GM11168 (cell line): ENCODE measurements at regions not wholly inside any gene's neighbourhood (a gene's known extent, or its start where the extent isn't known, plus 50 kb on each side); places are given as distances from the start of the nearest gene placed in this dataset.

ENCODE experiments used
- in situ Hi-C: fragments of 300-500 bp; cut with MboI; formaldehyde crosslinking; loops from one replicate; pipeline ENCODE4 v1.12.0; 2022; ENCODE audit warnings: low sequenced_read_pairs; ENCODE audit not compliant: unreplicated experiment

DNA sequence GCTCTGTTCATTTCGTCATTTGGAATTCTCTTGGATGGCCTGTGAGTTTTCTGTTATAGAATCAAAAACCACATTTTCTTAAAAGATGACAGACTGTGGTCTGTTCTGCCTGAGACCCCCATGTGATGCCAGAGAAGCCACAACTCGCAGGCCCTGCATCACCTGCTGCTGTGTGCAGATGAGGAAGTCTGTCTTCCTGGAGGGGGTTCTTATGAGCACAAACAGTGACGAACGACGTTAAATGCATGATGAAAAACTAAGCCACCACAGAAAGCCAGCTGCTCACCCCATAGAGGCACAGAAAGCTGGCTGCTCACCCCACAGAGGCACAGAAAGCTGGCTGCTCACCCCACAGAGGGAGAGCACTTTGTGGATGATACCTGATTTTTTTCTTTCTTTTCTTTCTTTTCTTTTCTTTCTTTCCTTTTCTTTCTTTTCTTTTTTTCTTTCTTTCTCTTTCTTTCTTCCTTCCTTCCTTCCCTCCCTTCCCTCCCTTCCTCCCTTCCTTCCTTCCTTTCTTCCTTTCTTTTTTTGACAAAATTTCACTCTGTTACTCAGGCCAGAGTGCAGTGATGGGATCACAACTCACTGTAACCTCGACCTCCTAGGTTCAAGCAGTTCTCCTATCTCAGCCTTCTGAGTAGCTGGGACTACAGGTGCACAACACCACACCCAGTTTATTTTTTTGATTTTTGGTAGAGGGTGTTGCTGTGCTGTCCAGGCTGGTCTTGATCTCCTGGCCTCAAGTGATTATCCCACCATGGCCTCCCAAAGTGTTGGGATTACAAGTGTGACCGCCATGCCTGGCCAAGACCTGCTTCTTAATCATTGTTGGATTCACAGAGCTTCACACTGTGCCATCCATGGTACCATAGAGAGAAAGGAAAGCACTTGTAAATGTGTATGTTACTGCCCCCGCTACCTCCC, 1191.4 kb downstream of the UQCRFS1 start:
- in situ Hi-C loops = no loop called here

DNA sequence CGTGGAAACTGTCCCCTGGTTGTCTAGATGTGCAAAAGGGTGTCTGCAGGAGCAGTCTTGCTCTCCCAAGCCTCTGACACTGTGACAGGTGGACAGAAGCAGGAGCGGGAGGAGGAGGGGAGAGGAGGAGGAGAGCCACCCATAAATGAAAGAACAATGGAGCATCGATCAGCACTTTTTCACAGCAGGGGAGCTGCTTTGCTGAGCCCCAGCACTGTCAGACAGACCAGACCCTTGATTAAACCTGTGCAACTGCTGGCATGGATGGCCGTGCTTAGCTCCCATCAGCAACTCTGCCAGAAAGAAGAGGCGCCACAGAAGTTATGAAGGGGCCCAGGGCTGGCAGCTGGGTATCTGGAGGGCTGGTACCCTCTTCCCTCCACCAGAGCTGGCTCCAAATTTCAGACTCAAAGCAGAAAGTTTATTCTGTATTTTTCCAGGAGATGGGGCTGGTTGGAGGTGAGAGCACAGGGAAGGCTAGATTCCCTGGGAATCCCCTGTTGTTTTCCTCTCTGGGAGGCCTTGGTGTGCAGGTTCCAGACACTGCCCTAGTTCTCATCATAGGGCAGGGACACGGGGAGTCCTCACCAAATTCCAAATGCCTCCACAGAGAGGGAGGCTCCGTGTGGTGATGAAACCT, 1192.2 kb downstream of the UQCRFS1 start:
- in situ Hi-C loops = no loop called here

DNA sequence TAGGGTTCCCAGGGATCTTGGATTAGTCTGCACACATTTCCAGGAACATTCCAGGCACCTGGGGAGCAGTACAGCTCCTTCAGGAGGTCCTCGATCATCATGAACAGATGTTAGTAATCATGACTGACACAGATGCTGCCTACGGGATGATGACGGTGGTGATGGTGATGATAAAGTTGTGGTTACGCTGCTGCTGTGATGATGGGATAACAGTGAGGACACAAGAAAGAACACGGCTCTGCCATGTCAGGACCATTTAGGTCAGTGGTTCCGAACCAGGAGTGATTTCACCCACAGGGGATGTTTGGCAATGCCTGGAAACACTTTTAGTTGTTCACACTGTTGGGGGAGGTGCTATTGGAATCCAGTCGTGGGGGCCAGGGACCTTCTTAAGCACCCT, 1193.0 kb downstream of the UQCRFS1 start:
- in situ Hi-C loops = no loop called here

DNA sequence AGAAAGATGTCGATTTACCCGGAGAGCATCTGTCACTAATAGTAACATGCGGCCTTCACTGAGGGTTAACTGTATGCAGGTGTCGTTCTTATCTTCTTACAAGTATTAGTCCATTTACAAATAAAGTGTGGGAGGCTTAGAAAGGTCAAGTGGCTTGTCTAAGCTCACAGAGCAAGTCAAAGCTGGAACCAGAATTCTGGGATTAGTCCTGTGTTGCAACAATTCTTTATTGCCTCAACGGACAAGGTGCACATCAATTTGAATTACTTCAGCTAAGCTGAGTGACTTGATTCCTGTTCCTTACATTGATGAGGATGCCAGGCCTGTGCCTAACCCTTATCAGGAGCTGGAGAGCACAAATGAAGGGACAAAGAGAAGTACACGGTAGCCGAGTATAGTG, 1193.6 kb downstream of the UQCRFS1 start:
- in situ Hi-C loops = no loop called here

DNA sequence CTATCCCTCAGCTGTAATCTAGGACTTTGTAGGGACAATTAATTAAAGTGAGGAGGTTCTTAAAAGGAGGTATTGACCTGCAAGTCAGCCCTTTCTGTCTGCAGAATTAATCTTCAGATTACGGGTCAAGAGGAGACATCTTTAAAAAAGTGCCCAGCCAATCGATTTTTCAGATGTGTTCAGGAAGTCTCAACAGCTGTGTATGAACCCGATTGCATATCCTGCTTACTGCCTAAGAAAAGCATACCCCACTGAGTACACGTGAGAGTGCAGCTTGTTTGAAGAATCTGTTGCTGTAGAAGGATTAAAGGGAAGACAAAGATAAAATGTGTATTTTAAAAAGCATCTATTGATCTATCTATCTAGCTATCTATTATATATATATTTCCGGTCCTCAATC, 1194.5 kb downstream of the UQCRFS1 start:
- in situ Hi-C loops = no loop called here

DNA sequence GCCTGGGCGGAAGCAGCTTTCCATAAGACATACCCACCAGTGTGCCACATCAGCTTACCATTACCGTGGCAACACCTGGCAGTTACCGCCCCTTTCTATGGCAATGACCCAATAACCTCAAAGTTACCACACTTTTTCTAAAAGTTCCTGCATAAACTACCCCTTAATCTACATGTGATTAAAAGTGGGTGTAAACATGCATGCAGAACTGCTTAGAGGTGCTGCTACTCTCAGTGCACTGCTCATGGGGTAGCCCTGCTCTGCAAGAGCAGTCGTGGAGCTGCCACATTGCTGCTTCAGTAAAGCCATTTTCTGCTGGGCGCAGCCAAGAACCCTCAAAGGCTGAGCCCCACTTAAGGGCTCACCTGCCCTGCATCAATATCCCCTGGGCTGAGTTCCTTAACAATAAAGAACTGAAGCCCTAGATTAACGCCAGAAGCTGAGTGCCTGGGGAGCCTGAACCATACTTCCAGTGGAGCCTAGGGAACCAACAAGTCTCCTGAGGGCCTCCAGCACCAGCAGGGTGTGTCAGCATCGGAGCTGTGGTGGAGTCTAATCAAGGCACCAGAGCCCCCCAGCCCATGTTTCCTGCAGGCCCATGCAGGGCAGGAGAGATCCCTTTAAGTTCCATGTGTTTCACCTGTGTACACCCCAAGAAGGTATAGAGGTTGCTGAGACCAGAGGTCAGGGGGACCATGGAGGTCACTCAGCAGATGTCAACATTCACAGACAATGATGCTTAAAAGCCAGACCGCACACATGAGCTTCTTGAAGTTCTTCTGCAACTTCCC, 1198.1 kb downstream of the UQCRFS1 start:
- in situ Hi-C loops = no loop called here

DNA sequence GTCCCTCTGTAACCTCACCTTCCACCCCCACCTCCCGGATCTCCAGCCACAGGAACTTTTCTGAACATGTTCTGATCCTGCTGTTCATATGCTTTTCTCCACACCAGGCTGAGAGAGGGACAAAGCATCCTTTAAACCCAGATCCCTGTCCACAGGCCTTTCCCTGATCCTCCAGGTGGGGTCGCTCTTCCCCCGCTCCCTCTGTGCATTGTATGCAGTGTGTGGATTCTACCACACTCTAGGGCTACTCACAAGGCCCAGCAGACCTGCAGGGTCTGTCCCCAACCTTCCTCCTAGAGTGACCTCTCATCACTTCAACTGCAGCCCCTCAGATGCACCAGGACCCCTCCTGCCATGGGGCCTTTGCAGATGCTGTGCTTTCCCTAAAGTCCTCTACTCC, 1200.6 kb downstream of the UQCRFS1 start:
- in situ Hi-C loops = no loop called here

DNA sequence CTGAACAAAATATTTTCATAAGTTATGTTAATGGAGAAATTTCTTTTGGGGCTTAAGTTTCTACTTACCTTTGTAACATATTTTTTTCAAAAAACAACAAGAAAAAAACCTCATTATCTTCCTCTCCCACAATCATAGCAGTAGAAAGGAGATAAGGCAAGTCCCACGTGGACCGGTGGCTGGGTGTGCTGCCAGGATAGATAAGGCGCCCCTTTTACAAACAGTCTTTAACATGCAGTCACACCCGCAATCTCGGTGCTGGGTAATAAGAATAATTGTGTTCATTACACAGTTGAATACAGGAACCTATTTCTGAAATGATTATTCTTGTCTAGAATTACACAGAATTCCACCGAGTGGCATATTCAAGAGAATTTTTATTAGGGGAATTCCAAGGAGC, 1202.3 kb downstream of the UQCRFS1 start:
- in situ Hi-C loops = no loop called here

DNA sequence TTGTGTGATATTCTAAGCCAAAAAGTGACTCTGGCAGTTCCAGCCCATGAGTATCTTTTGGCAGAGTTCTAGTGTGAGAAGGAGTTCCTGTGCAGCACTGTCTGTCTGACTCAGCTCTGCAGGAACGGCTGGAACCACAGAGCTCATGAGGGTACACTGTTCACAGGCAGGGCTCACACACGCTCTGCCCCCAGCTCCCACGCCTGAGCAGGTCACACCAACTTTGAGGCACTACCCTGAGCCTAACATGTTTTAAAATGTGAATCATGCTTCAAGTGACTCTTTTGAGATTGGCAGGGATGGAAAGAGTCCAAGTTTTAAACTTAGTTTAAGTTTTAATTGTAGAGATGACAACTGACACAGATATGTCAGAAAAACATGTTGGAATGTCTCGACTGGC, 1203.3 kb downstream of the UQCRFS1 start:
- in situ Hi-C loops = no loop called here

DNA sequence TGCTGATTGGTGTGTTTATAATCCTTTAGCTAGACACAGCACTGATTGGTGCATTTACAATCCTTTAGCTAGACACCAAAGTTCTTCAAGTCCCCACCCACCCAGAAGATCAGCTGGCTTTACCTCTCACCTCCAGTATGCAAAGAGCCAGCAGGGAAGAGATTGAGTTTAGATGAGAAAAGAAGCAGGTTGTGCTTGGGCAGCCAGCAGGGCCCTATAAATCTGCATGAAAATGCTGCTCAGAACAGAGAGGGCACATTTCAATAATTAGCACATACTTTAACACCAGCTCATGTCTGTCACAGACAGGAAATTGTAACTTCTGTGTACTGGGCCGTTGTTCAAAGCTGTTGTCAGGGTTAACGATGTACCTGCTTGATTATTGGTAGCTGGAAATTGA, 1204.3 kb downstream of the UQCRFS1 start:
- in situ Hi-C loops = no loop called here

DNA sequence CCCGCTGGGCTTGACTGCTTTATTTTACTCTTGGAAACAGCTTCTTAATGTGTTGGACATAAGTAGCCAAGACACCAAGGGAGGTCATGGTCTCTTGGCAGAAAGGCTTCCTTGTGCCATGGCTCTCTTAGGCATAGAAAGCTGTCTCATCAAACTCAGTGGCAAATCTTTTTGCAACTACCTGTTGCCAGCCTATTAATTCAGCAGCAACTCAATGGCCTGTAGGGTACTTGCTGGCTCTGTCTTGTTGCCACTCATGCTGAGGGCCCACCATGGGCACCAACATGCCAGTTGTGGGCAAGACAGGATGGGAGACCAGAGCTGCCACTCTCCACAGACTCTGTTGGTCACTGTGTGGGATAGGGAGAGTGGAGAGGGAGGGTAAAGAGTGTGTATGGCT, 1209.4 kb downstream of the UQCRFS1 start:
- in situ Hi-C loops = no loop called here

DNA sequence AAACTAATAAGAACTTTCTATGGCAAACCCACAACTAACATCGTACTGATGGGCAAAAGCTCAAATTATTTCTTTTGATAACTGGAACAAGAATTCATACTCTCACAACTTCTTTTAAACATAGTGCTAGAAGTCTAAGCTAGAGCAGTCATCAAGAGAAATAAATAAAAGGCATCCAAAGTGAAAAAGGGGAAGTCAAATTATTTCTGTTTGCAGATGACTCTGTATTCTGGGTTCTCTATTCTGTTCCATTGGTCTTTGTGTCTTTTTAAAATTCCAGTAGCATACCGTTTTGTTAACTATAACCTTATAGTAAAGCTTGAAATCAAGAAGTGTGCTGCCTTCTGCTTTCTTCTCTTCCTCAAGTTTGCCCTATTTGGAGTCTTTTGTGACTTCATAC, 1215.9 kb downstream of the UQCRFS1 start:
- in situ Hi-C loops = no loop called here

DNA sequence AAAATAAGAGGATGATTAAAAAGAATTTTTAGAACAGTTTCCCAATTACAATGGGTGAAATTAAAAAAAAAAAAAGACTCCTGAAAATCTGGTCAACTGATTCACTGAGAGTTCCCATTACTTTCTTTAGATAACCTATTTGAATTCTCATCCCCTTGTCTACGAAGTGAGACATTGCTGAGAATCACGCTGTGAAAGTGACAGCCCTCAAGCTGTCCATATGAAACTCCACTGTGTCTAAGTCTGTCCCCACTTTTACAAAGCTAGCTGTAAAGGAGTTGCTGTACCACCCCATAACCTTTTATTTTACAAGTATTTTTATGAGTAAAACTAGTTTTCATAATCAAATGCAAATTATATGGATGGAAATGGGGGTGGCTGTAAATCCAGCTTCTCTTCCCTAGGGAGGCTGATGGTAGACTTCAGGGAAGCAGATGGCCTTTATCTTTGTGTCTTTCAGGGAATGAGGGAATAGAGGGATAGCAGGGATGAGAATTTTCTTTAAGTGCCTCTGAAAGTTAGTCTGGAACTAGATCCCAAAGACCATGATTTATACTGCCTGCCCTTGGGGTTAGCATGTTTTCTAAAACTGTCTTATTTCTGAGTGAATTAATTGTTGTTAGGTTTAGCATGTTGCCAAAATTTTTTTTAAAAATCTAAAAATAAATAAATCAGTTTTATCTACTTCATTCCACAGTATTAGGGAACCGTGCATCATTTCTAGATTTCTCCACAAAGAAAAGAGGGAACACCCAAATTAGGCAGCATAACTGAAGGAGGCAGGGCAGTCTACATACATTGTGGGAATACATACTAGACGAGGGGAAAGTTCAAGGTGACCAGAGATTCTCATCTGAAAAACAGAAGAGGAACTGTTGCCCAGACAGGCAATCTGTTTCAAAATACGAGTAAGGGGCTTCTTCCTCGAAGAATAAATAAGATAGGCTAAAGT, 1219.1 kb downstream of the UQCRFS1 start:
- in situ Hi-C loops = no loop called here

DNA sequence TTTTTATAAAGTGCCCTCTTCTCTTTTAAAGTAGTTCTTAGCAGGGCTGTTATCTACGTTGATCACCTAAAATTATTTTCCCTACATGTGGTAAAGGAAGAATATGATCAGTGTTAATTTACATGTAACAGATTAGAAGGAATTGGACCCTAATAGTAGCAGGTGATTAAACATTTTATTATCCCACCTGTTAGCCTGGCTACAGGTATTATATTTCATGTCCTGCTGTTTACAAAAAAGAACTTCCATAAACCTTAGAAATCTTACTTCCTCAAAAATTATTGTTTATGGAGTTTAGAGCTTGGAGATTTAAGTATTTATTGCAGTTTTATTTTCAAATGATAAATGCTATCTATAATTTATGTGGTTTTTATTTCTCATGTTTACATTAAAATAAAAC, 1226.7 kb downstream of the UQCRFS1 start:
- in situ Hi-C loops = no loop called here

DNA sequence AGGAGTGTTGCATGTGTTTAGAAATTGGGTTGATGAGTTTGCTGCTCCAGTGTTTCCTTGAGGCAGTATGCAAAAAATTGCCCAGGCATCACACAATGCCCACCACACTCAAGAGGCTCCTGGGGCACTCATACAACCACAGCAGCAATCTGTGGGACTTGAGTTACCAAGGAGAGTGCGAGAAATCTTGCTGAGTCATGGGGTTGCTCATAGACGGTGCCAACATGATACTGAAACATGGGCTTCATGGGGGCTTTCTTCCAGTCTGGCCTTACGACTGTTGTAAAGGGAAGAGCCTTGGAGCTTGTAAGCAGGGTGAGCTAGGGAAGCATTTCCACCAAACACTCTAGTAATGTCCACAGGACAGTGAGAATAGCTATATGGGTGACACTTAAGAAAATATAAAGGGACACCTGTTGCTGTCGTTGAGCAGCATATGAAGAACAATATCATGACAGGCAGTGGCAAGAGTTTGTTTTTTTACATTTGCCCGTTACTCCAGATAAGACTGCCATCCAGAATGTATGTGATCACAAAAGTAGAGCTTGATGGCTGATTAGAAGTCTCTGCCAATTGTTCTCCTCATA, 1237.4 kb downstream of the UQCRFS1 start:
- in situ Hi-C loops = no loop called here

DNA sequence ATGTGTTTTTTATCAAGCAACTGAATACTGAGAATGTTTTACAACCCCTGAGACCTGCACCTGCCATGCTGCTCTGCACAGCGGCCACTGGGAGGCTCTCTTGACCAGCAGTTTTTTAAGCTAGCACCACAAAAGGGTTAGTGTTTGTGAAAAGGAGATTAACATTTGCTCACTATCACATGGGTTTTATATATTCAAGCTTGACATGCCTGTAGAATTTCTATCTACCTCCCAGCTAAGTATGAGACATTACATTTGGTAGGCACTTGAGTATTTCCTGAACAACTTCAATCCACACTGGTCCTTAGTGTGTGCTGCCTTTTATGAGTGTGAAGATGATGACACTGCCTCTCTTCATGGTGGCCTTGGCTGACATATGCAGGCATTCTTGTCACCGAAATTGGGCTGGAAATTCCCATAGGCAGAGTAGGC, 1238.9 kb downstream of the UQCRFS1 start:
- in situ Hi-C loops = loop anchor here (25.0 kb wide), 1 partner anchor 738 kb away; no protein-coding TSS in a partner anchor

DNA sequence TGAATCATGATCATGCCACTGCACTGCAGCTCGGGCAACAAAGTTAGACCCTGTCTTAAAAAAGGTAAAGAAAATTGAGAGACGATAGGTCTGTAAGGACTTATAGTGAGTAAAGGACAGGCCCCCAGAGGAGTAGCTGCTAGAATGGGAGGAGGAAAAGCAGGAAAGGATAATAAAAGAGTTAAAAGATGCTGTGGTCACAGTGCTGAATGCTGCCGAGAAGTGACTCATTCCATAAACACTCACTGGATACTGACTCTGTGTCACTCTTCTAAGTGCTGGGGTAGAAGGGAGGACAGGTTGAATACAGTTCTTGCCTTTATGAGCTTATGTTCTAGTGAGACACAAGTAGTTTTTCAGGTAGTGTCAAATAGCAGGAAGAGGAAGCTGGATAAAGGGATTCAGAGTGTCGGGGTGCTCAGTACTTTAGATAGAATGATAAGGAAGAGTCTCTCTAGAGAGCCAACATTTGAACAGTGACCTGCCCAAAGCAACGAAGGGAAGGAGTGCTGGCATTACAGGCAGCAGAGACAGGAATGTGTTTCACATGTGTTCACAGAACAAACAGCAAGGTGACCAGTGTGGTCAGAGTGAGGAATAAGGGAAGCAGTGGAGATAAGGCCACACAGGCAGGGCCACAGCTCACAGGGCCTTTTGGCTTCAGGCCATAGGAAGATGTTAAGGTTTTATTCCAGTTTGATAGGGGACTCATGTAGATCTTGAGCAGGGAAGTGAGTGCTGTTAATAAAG, 1240.5 kb downstream of the UQCRFS1 start:
- in situ Hi-C loops = loop anchor here (25.0 kb wide), 1 partner anchor 740 kb away; no protein-coding TSS in a partner anchor

DNA sequence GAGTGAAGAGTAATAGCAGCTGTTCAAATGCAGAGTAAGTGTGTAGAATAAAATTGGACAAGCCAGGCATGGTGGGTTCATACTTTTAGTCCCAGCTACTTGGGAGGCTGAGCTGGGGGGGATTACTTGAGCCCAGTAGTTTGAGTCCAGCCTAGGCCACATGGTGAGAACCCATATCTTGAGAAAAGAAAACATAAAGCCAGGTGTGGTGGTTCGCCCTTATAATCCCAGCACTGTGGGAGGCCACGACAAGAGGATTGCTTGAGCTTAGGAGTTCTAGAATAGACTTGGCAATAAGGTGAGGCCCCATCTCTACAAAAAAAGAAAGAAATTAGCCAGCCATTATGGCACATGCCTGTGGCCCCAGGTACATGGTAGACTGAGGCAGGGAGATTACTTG, 1241.1 kb downstream of the UQCRFS1 start:
- in situ Hi-C loops = loop anchor here (25.0 kb wide), 1 partner anchor 740 kb away; no protein-coding TSS in a partner anchor
